Osteoblast (primary cell): ENCODE measurements at regions not wholly inside any gene's neighbourhood (a gene's known extent, or its start where the extent isn't known, plus 50 kb on each side); places are given as distances from the start of the nearest gene placed in this dataset.

Experiments
- DNase-seq: peaks from one replicate; pipeline ENCODE4 v3.0.0; 2011; ENCODE audit warnings: low spot score, mixed read lengths; ENCODE audit not compliant: insufficient read length; ENCODE audit errors: missing footprints
- H2AFZ ChIP-seq: 2 replicates; pipeline ENCODE4 v1.6.0; 2011; ENCODE audit warnings: mild to moderate bottlenecking, low read length
- H3K27ac ChIP-seq: 2 replicates; pipeline ENCODE4 v1.5.1; 2011; ENCODE audit warnings: mild to moderate bottlenecking, low read depth, low read length, moderate library complexity
- H3K27me3 ChIP-seq: 2 replicates; pipeline ENCODE4 v1.6.0; 2012; ENCODE audit warnings: mild to moderate bottlenecking, control low read depth, inconsistent platforms, low read length, moderate library complexity; ENCODE audit not compliant: insufficient read depth
- H3K36me3 ChIP-seq: 2 replicates; pipeline ENCODE4 v1.5.1; 2011; ENCODE audit warnings: mild to moderate bottlenecking, low read length, control low read depth, moderate library complexity; ENCODE audit not compliant: insufficient read depth
- H3K4me1 ChIP-seq: 2 replicates; pipeline ENCODE4 v1.5.1; 2011; ENCODE audit warnings: mild to moderate bottlenecking, low read length, control low read depth, moderate library complexity; ENCODE audit not compliant: insufficient read depth
- H3K4me2 ChIP-seq: 2 replicates; pipeline ENCODE4 v1.6.0; 2011; ENCODE audit warnings: mild to moderate bottlenecking, low read length; ENCODE audit not compliant: insufficient read depth
- H3K4me3 ChIP-seq: fragments of 200-600 bp; sonication (generic); 3 replicates; pipeline ENCODE4 v1.5.1; 2012; ENCODE audit warnings: mild to moderate bottlenecking, low read length, inconsistent platforms; ENCODE audit not compliant: insufficient read depth
- H3K79me2 ChIP-seq: 2 replicates; pipeline ENCODE4 v1.6.0; 2012; ENCODE audit warnings: mild to moderate bottlenecking, low read length, control low read depth, inconsistent platforms; ENCODE audit not compliant: insufficient read depth
- H3K9me3 ChIP-seq: 2 replicates; pipeline ENCODE4 v1.5.1; 2011; ENCODE audit warnings: low read depth, low read length, control low read depth
- H4K20me1 ChIP-seq: 2 replicates; pipeline ENCODE4 v1.6.0; 2012; ENCODE audit warnings: mild to moderate bottlenecking, low read length, control low read depth; ENCODE audit not compliant: insufficient read depth
- TF ChIP-seq, protein P1 (sequence below): IDR thresholded peaks from 2 replicates; pipeline ENCODE4 v1.5.1; 2011; ENCODE audit warnings: mild to moderate bottlenecking, low read depth, low read length, moderate library complexity; ENCODE audit errors: extremely low read depth

DNA sequence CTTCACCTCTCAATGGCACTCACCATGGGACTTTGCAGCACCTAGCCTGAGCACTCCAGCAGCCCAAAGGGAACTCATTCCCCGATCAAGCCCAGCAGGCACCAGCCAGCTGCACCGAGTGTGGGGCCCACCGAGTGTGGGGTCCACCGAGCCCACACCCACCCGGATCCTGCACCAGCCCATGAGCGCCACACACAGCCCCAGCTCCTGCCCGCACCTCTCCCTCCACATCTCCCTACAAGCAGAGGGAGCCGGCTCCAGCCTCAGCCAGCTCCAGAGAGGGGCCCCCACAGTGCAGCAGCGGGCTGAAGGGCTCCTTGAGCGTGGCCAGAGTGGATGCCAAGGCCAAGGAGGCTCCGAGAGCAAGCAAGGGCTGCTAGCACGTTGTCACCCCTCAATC is 1182.4 kb downstream of the HACE1 start:
- Histone ChIP-seq H3K79me2 (no peaks in the 10 kb centered on the region), H2AFZ (no peak overlapping the region), H3K27me3 (no peaks in the 10 kb centered on the region), H3K27ac (no peak overlapping the region), H3K9me3 (no peaks in the 10 kb centered on the region), H3K4me2 (no peak overlapping the region), H3K4me3 (no peak overlapping the region), H4K20me1 (no peaks in the 10 kb centered on the region), H3K4me1 (no peaks in the 10 kb centered on the region), H3K36me3 (no peaks in the 10 kb centered on the region)
- TF ChIP-seq, protein P1, sequence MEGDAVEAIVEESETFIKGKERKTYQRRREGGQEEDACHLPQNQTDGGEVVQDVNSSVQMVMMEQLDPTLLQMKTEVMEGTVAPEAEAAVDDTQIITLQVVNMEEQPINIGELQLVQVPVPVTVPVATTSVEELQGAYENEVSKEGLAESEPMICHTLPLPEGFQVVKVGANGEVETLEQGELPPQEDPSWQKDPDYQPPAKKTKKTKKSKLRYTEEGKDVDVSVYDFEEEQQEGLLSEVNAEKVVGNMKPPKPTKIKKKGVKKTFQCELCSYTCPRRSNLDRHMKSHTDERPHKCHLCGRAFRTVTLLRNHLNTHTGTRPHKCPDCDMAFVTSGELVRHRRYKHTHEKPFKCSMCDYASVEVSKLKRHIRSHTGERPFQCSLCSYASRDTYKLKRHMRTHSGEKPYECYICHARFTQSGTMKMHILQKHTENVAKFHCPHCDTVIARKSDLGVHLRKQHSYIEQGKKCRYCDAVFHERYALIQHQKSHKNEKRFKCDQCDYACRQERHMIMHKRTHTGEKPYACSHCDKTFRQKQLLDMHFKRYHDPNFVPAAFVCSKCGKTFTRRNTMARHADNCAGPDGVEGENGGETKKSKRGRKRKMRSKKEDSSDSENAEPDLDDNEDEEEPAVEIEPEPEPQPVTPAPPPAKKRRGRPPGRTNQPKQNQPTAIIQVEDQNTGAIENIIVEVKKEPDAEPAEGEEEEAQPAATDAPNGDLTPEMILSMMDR = no peak
- DNase-seq = no peak

DNA sequence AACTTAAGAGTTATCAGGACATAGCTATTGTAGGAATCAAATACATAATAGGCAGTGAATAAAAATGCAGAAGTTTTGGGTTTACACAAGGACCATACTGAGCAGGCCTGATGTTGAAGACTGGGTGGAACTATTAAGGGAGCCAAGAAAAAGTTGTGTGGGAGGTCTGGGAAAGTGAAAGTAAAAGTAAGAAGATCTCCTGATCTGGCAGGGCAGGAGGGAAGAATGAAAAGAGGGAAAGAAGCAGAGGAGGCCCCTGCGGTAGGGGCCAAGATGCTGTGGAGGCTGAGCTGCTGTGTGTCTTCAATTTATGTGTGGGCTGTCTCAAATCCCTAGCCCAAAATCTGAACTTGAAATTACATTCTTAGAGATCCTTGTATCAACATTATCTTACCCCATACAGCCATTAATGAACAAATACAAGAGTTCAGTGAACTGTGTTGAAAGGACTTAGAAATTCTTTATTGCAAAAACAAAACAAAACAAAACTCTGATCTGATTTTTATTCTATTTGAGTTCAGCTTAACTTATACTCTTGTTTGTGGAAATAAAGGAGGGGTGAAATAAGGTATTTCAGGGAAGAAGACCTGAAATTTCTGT is 1183.8 kb downstream of the HACE1 start:
- DNase-seq = no peak

DNA sequence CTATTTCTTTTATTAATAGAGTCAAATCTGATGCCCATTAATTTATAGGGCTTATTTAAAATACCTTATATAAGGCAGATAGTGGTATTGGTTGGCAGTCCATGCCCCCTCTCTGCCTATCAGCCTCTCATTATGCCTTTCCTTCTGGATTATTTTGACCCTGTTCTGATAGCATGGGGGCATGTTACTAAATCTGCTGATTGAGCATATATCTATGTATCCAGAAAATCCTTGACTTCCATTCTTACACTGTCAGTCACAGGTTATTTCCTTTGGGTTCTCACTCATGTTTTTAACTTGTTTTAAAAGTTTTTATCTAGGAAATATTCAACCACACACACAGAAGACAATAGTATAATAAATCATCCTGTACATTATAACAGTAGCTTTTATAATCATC is 1184.9 kb downstream of the HACE1 start:
- no peaks in the 10 kb centered on the region for H3K9me3 ChIP-seq

More for the DNA sequence above, 1183.8 kb downstream of the HACE1 start:
- TF ChIP-seq, protein P1 = no peak
- Histone ChIP-seq H3K36me3 (no peaks in the 10 kb centered on the region), H3K79me2 (no peaks in the 10 kb centered on the region), H4K20me1 (no peaks in the 10 kb centered on the region), H2AFZ (no peak overlapping the region), H3K9me3 (no peaks in the 10 kb centered on the region), H3K27me3 (no peaks in the 10 kb centered on the region), H3K27ac (no peak overlapping the region), H3K4me3 (no peak overlapping the region), H3K4me2 (no peak overlapping the region), H3K4me1 (no peaks in the 10 kb centered on the region)

DNA sequence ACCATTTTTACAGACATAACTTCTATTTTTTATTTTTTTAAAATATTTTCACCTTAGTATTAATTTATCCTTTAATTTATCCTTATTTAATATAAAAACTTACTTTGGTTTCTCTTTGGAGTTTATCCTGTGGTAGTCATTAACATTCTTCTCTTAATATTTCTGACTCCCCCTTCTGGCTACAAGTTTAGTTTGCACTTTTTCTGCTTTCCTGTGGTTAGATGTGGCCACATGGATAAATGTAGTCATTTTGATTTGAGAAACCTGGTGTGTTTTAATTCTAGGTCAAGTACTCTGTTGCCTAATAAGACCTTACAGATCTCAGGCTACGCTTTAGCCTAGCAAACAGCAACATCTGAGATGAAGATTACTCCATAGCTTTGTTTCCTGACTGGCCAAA is 1187.5 kb downstream of the HACE1 start:
- no peak overlapping the region for H2AFZ ChIP-seq
- DNase-seq = no peak
- no peak overlapping the region for H3K4me3 ChIP-seq
- H3K4me2 ChIP-seq = no peak overlapping the region
- H3K9me3 ChIP-seq = no peaks in the 10 kb centered on the region
- TF ChIP-seq, protein P1 = no peak
- H3K27ac ChIP-seq = no peak overlapping the region
- H3K27me3 ChIP-seq = no peaks in the 10 kb centered on the region
- H4K20me1 ChIP-seq = no peaks in the 10 kb centered on the region
- H3K79me2 ChIP-seq = no peaks in the 10 kb centered on the region
- H3K4me1 ChIP-seq = no peaks in the 10 kb centered on the region
- no peaks in the 10 kb centered on the region for H3K36me3 ChIP-seq

More for the DNA sequence above, 1184.9 kb downstream of the HACE1 start:
- H3K27ac ChIP-seq = no peak overlapping the region
- DNase-seq = no peak
- no peaks in the 10 kb centered on the region for H3K4me1 ChIP-seq
- no peak overlapping the region for H2AFZ ChIP-seq
- H4K20me1 ChIP-seq = no peaks in the 10 kb centered on the region
- TF ChIP-seq, protein P1 = no peak
- no peaks in the 10 kb centered on the region for H3K79me2 ChIP-seq
- H3K4me3 ChIP-seq = no peak overlapping the region
- no peaks in the 10 kb centered on the region for H3K27me3 ChIP-seq
- no peaks in the 10 kb centered on the region for H3K36me3 ChIP-seq
- H3K4me2 ChIP-seq = no peak overlapping the region
